H1 (cell line): ENCODE measurements at regions not wholly inside any gene's neighbourhood (a gene's known extent, or its start where the extent isn't known, plus 50 kb on each side); places are given as distances from the start of the nearest gene placed in this dataset.

Experiments
- CTCF ChIA-PET: fragments of 300-600 bp; sonication (Branson Sonifier 250); formaldehyde crosslinking; loops from one replicate; lab custom pipeline; 2021; ENCODE audit not compliant: partially characterized antibody; lab: Charles Lee
- POLR2A ChIA-PET: fragments of 300-600 bp; sonication (Branson Sonifier 250); formaldehyde crosslinking; loops from one replicate; lab custom pipeline; 2021; ENCODE audit warnings: inconsistent platforms; ENCODE audit not compliant: partially characterized antibody; lab: Charles Lee
- DNase-seq, 2 experiments: peaks; one replicate each; pipeline versions ENCODE4 v3.0.0 to v3.0.0-alpha.2; 2010 to 2022; ENCODE audit warnings: low spot score in 2 of 2, low read depth in 1 of 2, mixed read lengths in 1 of 2
- FAIRE-seq: peaks from 2 replicates; lab custom pipeline; 2011; peaks lifted over from hg19 to GRCh38; lab: Jason Lieb, UNC
- H2AFZ ChIP-seq: 2 replicates; pipeline ENCODE4 v1.8.1; 2012; ENCODE audit warnings: low read length, inconsistent platforms
- H2AK5ac ChIP-seq: 2 replicates; pipeline ENCODE4 v1.6.1; 2013; ENCODE audit warnings: low read depth, low read length
- H2BK120ac ChIP-seq: replicated peaks from 2 replicates; pipeline ENCODE3; 2013; ENCODE audit warnings: low read depth, low read length, inconsistent platforms
- H2BK12ac ChIP-seq: 2 replicates; pipeline ENCODE4 v1.6.1; 2013; ENCODE audit warnings: low read depth, low read length
- H2BK15ac ChIP-seq: 2 replicates; pipeline ENCODE4 v1.6.1; 2013; ENCODE audit warnings: low read length
- H2BK20ac ChIP-seq: 2 replicates; pipeline ENCODE4 v1.6.1; 2013; ENCODE audit warnings: low read length
- H2BK5ac ChIP-seq: 2 replicates; pipeline ENCODE4 v1.6.1; 2013; ENCODE audit warnings: low read depth, low read length
- H3K14ac ChIP-seq: 2 replicates; pipeline ENCODE4 v1.6.1; 2013; ENCODE audit warnings: inconsistent platforms; ENCODE audit not compliant: insufficient read length
- H3K18ac ChIP-seq: 2 replicates; pipeline ENCODE4 v1.6.1; 2013; ENCODE audit warnings: low read length; ENCODE audit errors: extremely low read depth
- H3K23ac ChIP-seq: 2 replicates; pipeline ENCODE4 v1.6.1; 2013; ENCODE audit warnings: inconsistent platforms; ENCODE audit not compliant: insufficient read length
- H3K23me2 ChIP-seq: 2 replicates; pipeline ENCODE4 v1.6.1; 2013; ENCODE audit warnings: low read depth, low read length
- H3K27ac ChIP-seq: 2 replicates; pipeline ENCODE4 v1.6.1; 2011; ENCODE audit warnings: low read depth, low read length, inconsistent platforms
- H3K27me3 ChIP-seq, 4 experiments: replicated peaks in 1 of 4; 1 replicate in 1 of 4; 2 replicates in 3 of 4; pipeline versions ENCODE4 v1.6.1 to v1.8.1; 2011 to 2013; ENCODE audit warnings: low read length in 3 of 4, mild to moderate bottlenecking in 3 of 4, inconsistent platforms in 2 of 4, mixed read lengths in 2 of 4, moderate library complexity in 1 of 4; ENCODE audit not compliant: control insufficient read depth in 3 of 4, insufficient read depth in 3 of 4; ENCODE audit errors: extremely low read depth in 1 of 4
- H3K36me3 ChIP-seq, 4 experiments: 2 replicates each; pipeline versions ENCODE4 v1.6.1 to v1.8.1; 2011 to 2013; ENCODE audit warnings: mild to moderate bottlenecking in 4 of 4, low read length in 3 of 4, moderate library complexity in 2 of 4, control low read depth in 1 of 4, inconsistent platforms in 1 of 4; ENCODE audit not compliant: insufficient read depth in 4 of 4, control insufficient read depth in 2 of 4
- H3K4ac ChIP-seq: replicated peaks from 2 replicates; pipeline ENCODE3; 2013; ENCODE audit warnings: low read length, low read depth, mixed read lengths, inconsistent platforms; ENCODE audit not compliant: insufficient read length
- H3K4me1 ChIP-seq, 4 experiments: replicated peaks in 1 of 4; 1 replicate in 1 of 4; 2 replicates in 3 of 4; pipeline versions ENCODE4 v1.6.1 to v1.8.1; 2011 to 2013; ENCODE audit warnings: low read length in 3 of 4, inconsistent platforms in 2 of 4, mixed read lengths in 1 of 4; ENCODE audit not compliant: insufficient read depth in 4 of 4, control insufficient read depth in 3 of 4
- H3K4me2 ChIP-seq, 2 experiments: 2 replicates each; pipeline versions ENCODE4 v1.6.1 to v1.8.1; 2011 to 2013; ENCODE audit warnings: low read depth in 2 of 2, low read length in 2 of 2, control low read depth in 1 of 2, inconsistent platforms in 1 of 2, mild to moderate bottlenecking in 1 of 2; ENCODE audit not compliant: insufficient read depth in 1 of 2
- H3K4me3 ChIP-seq, 4 experiments: fragments of 200-600, 300-600 bp in 1 of 4; sonication (generic), shearing (Covaris generic), sonication (Bioruptor Twin) in 1 of 4; 2 replicates each; pipeline versions ENCODE4 v1.5.1 to v1.8.1; 2011 to 2016; ENCODE audit warnings: low read length in 4 of 4, low read depth in 3 of 4, control low read depth in 2 of 4, inconsistent platforms in 2 of 4, mild to moderate bottlenecking in 2 of 4, mixed read lengths in 1 of 4, moderate library complexity in 1 of 4; ENCODE audit not compliant: insufficient read depth in 2 of 4; ENCODE audit errors: extremely low read depth in 1 of 4
- H3K56ac ChIP-seq: replicated peaks from 2 replicates; pipeline ENCODE3; 2013; ENCODE audit warnings: low read depth, mild to moderate bottlenecking, mixed read lengths, low read length, inconsistent platforms; ENCODE audit not compliant: insufficient read length
- H3K79me1 ChIP-seq: 2 replicates; pipeline ENCODE4 v1.6.1; 2013; ENCODE audit warnings: low read depth, low read length, control low read depth
- H3K79me2 ChIP-seq, 2 experiments: 2 replicates each; pipeline versions ENCODE4 v1.6.1 to v1.8.1; 2012 to 2013; ENCODE audit warnings: low read length in 2 of 2, mild to moderate bottlenecking in 2 of 2, inconsistent platforms in 1 of 2; ENCODE audit not compliant: insufficient read depth in 2 of 2, control insufficient read depth in 1 of 2
- H3K9ac ChIP-seq, 4 experiments: replicated peaks in 1 of 4; 1 replicate in 1 of 4; 2 replicates in 3 of 4; pipeline versions ENCODE4 v1.6.1 to v1.8.1; 2011 to 2013; ENCODE audit warnings: low read depth in 3 of 4, low read length in 3 of 4, control low read depth in 2 of 4, mild to moderate bottlenecking in 2 of 4, moderate library complexity in 2 of 4, inconsistent platforms in 1 of 4; ENCODE audit errors: extremely low read depth in 1 of 4
- H3K9me3 ChIP-seq, 2 experiments: 2 replicates each; pipeline versions ENCODE4 v1.6.1 to v1.8.1; 2012 to 2013; ENCODE audit warnings: mild to moderate bottlenecking in 2 of 2, moderate library complexity in 2 of 2, control low read depth in 1 of 2, inconsistent platforms in 1 of 2, low read depth in 1 of 2, low read length in 1 of 2, mixed read lengths in 1 of 2; ENCODE audit not compliant: insufficient read depth in 2 of 2
- H4K20me1 ChIP-seq, 2 experiments: replicated peaks in 1 of 2; 2 replicates each; pipeline versions ENCODE3 to v1.8.1; 2011 to 2013; ENCODE audit warnings: inconsistent platforms in 2 of 2, low read length in 2 of 2, mild to moderate bottlenecking in 1 of 2; ENCODE audit not compliant: insufficient read depth in 2 of 2, control insufficient read depth in 1 of 2
- H4K5ac ChIP-seq: 2 replicates; pipeline ENCODE4 v1.6.1; 2013; ENCODE audit warnings: low read length, low read depth, mixed read lengths, inconsistent platforms; ENCODE audit not compliant: insufficient read length
- H4K8ac ChIP-seq: 2 replicates; pipeline ENCODE4 v1.8.0; 2013; ENCODE audit warnings: mild to moderate bottlenecking, moderate library complexity, low read length, inconsistent platforms; ENCODE audit not compliant: insufficient read depth; ENCODE audit errors: extremely low read depth
- H4K91ac ChIP-seq: replicated peaks from 2 replicates; pipeline ENCODE3; 2013; ENCODE audit warnings: low read length, mixed read lengths, inconsistent platforms; ENCODE audit not compliant: insufficient read length
- ASH2L ChIP-seq: fragments of 200-600, 300-600 bp; sonication (generic); IDR thresholded peaks from one replicate; pipeline ENCODE4 v1.7.1; 2017; ENCODE audit warnings: low read length
- HDAC2 ChIP-seq, 2 experiments: fragments of 300-600 bp in 1 of 2; sonication (generic) in 1 of 2; IDR thresholded peaks; 2 replicates each; pipeline ENCODE4 v1.6.1; 2011 to 2012; ENCODE audit warnings: low read depth in 2 of 2, low read length in 2 of 2, mild to moderate bottlenecking in 2 of 2, moderate library complexity in 2 of 2, borderline replicate concordance in 1 of 2, inconsistent platforms in 1 of 2
- HDAC6 ChIP-seq: IDR thresholded peaks from one replicate; pipeline ENCODE4 v1.7.1; 2012; ENCODE audit warnings: low read depth, mild to moderate bottlenecking, inconsistent platforms, low read length, moderate library complexity
- NANOG ChIP-seq: IDR thresholded peaks from 2 replicates; pipeline ENCODE4 v1.6.1; 2011; ENCODE audit warnings: low read length, low read depth, mild to moderate bottlenecking, inconsistent platforms; ENCODE audit not compliant: insufficient read depth, poor library complexity, severe bottlenecking
- NRF1 ChIP-seq: IDR thresholded peaks from 2 replicates; pipeline ENCODE4 v1.6.1; 2011; ENCODE audit warnings: mild to moderate bottlenecking, low read depth, low read length, improper control_type of control experiment
- RFX5 ChIP-seq: IDR thresholded peaks from 2 replicates; pipeline ENCODE4 v1.6.1; 2011; ENCODE audit warnings: low read depth, low read length, improper control_type of control experiment, borderline replicate concordance
- RNF2 ChIP-seq: fragments of 200-900, 300-1000 bp; sonication (generic); IDR thresholded peaks from 2 replicates; pipeline ENCODE4 v1.7.1; 2016; ENCODE audit warnings: borderline replicate concordance, low read depth, mild to moderate bottlenecking, antibody characterized with exemption, low read length; ENCODE audit not compliant: poor library complexity, severe bottlenecking; ENCODE audit errors: missing control alignments
- SRF ChIP-seq: IDR thresholded peaks from 2 replicates; pipeline ENCODE4 v1.6.1; 2011; ENCODE audit warnings: mild to moderate bottlenecking, low read depth, low read length, moderate library complexity
- TAF1 ChIP-seq: IDR thresholded peaks from 2 replicates; pipeline ENCODE4 v1.6.1; 2011; ENCODE audit warnings: mild to moderate bottlenecking, low read depth, low read length
- ZNF274 ChIP-seq: IDR thresholded peaks from 2 replicates; pipeline ENCODE4 v1.7.0; 2012; ENCODE audit warnings: low read length, borderline replicate concordance; ENCODE audit errors: extremely low read depth
- WGBS, 2 experiments: shearing (Covaris generic) in 1 of 2; methylation state at CpG; one replicate each; pipeline versions ENCODE4 v1.1.6 to v1.1.7; 2013 to 2015; ENCODE audit warnings: low lambda C conversion rate in 2 of 2, mixed read lengths in 2 of 2, inconsistent platforms in 1 of 2, low coverage in 1 of 2, missing lambda C conversion rate in 1 of 2; ENCODE audit not compliant: insufficient replicate concordance in 2 of 2, insufficient coverage in 1 of 2, insufficient read length in 1 of 2; ENCODE audit errors: extremely low coverage in 1 of 2, missing lambda C conversion rate in 1 of 2; 5-methylcytosine and 5-hydroxymethylcytosine counted together
- TF ChIP-seq, protein P1 (sequence below): IDR thresholded peaks from 2 replicates; pipeline ENCODE4 v1.6.1; 2012; ENCODE audit warnings: low read length, inconsistent platforms

DNA sequence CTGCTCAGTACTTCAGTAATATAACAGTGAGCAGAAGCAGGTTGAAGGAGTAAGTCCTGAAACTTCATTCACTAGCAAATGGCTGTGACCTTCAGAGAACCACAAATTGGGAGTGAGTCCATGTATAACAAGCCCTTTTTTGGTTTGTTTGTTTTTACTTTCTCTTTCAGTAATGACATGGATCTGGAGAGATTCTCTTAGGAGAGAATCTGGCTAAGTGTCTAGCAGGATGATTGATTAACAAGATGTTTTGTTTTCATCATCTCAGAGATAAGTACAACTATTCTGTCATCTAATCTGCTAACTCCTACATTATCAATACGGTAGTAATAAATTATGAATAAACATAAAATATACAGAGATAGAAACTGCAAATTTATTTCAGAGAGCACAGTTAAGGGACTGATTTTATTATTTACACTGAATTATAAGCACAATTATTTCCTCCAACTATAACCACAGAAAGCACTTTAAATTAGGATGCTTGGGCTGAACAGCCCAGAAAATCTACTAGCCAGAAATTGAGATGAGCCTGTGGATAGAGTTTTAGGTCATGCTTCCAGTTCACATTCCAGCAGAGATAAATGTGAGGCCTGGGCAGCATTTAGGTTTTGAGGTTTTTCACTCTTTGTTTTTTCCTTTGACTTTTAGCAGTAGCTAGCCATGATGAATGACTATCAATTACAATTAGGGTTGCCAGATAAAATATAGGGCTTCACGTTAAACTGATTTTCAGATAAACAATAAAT, 429.3 kb upstream of the FAT3 start:
- Histone ChIP-seq H4K20me1 (no peaks in the 10 kb centered on the region), H3K9me3 (no peaks in the 10 kb centered on the region; a peak in 1 of 4 replicates), H3K23me2 (no peaks in the 10 kb centered on the region), H4K8ac (no peak overlapping the region), H2BK12ac (no peak overlapping the region), H2BK20ac (no peak overlapping the region), H2BK120ac (no peak overlapping the region), H3K56ac (no peak overlapping the region), H3K4me1 (no peaks in the 10 kb centered on the region), H3K18ac (no peak overlapping the region), H3K36me3 (no peaks in the 10 kb centered on the region), H2BK15ac (no peak overlapping the region), H3K4me3 (no peak overlapping the region), H4K91ac (no peak overlapping the region), H3K9ac (no peak overlapping the region), H3K27me3 (no peaks in the 10 kb centered on the region), H3K14ac (no peak overlapping the region), H3K4ac (no peak overlapping the region), H2AFZ (no peak overlapping the region), H3K23ac (no peak overlapping the region), H3K79me1 (no peaks in the 10 kb centered on the region), H4K5ac (no peak overlapping the region), H3K79me2 (no peaks in the 10 kb centered on the region), H2AK5ac (no peak overlapping the region), H3K4me2 (no peak overlapping the region), H2BK5ac (no peak overlapping the region), H3K27ac (no peak overlapping the region)
- POLR2A ChIA-PET: no interaction called here
- CTCF ChIA-PET: interaction anchor here (0.6 kb wide), 1 partner anchor 523 kb away, joined by 3 read pairs; no protein-coding TSS in a partner anchor
- FAIRE-seq (no peak), DNase-seq (no peak)
- 88% methylated on average over 2 of the region's 2 CpGs; no CpG with 5 or more reads in 1 of the 2 experiments for WGBS, 2 experiments
- no peak for TF ChIP-seq ZNF274
- no peak for TF ChIP-seq RFX5
- TF ChIP-seq HDAC6: no peak
- no peak for TF ChIP-seq HDAC2 (IDR thresholded peaks at IDR 0.05; ENCODE audit: borderline replicate concordance in 1 of 2, low read depth in 2 of 2, low read length in 2 of 2)
- TF ChIP-seq, protein P1, sequence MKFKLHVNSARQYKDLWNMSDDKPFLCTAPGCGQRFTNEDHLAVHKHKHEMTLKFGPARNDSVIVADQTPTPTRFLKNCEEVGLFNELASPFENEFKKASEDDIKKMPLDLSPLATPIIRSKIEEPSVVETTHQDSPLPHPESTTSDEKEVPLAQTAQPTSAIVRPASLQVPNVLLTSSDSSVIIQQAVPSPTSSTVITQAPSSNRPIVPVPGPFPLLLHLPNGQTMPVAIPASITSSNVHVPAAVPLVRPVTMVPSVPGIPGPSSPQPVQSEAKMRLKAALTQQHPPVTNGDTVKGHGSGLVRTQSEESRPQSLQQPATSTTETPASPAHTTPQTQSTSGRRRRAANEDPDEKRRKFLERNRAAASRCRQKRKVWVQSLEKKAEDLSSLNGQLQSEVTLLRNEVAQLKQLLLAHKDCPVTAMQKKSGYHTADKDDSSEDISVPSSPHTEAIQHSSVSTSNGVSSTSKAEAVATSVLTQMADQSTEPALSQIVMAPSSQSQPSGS: no peak
- no peak for TF ChIP-seq NRF1
- TF ChIP-seq RNF2: no peak
- TF ChIP-seq NANOG: no peak
- no peak for TF ChIP-seq TAF1
- TF ChIP-seq ASH2L: no peak
- no peak for TF ChIP-seq SRF
